HCT116 (cell line): ENCODE measurements at regions not wholly inside any gene's neighbourhood (a gene's known extent, or its start where the extent isn't known, plus 50 kb on each side); places are given as distances from the start of the nearest gene placed in this dataset.

ENCODE experiments used
- ATAC-seq: fragments of 200-7000 bp; cut with Tn5 transposase; 2 replicates; pipeline ENCODE4 v1.9.1; 2020; ENCODE audit warnings: mild to moderate bottlenecking, moderate library complexity
- BruUV-seq: library from RNA; stranded (reverse); fragments of 400-500 nt; replicated peaks from 2 replicates; lab custom pipeline; 2021; lab: Mats Ljungman, UMichigan
- CTCF ChIA-PET: fragments of 300-600 bp; sonication (Branson Sonifier 250); formaldehyde crosslinking; loops from one replicate; lab custom pipeline; 2021; ENCODE audit warnings: antibody characterized with exemption; lab: Charles Lee
- POLR2A ChIA-PET: fragments of 300-600, 350-600 bp; sonication (Branson Sonifier 250); formaldehyde crosslinking; loops from one replicate; lab custom pipeline; 2021; ENCODE audit warnings: antibody characterized with exemption; lab: Charles Lee
- RAD21 ChIA-PET, 2 experiments: fragments of 300-600 bp; sonication (Branson Sonifier 250); formaldehyde crosslinking; loops; one replicate each; lab custom pipeline; 2023; ENCODE audit warnings: low total read pairs in 2 of 2; ENCODE audit not compliant: uncharacterized antibody in 2 of 2, unreplicated experiment in 2 of 2, low non-redundant PET in 1 of 2; lab: Charles Lee
- DNase-seq: peaks from one replicate; pipeline ENCODE4 v3.0.0-alpha.2; 2010; ENCODE audit warnings: low read depth, low spot score
- H2AFZ ChIP-seq: fragments of 200-600 bp; shearing (Covaris generic), sonication (generic); 2 replicates; pipeline ENCODE4 v1.6.1; 2017; ENCODE audit warnings: low read depth, mixed run types, mixed read lengths, antibody characterized with exemption, low read length; ENCODE audit not compliant: poor library complexity, severe bottlenecking
- H3K27ac ChIP-seq: 2 replicates; pipeline ENCODE4 v1.5.1; 2012; ENCODE audit warnings: low read depth, low read length
- H3K27me3 ChIP-seq: fragments of 200-600 bp; sonication (generic); 2 replicates; pipeline ENCODE4 v1.6.1; 2016; ENCODE audit warnings: mixed run types, low read length, mixed read lengths; ENCODE audit not compliant: insufficient read depth
- H3K36me3 ChIP-seq, 2 experiments: fragments of 200-500 bp in 1 of 2; fragments of 200-600 bp in 1 of 2; sonication (Bioruptor generic) in 1 of 2; sonication (generic) in 1 of 2; 2 replicates each; pipeline versions ENCODE4 v1.5.1 to v1.6.1; 2014 to 2016; ENCODE audit warnings: low read length in 2 of 2, inconsistent platforms in 1 of 2, mixed read lengths in 1 of 2, mixed run types in 1 of 2; ENCODE audit not compliant: insufficient read depth in 2 of 2, control insufficient read depth in 1 of 2
- H3K4me1 ChIP-seq, 2 experiments: fragments of 200-600 bp in 1 of 2; sonication (generic) in 1 of 2; 2 replicates each; pipeline versions ENCODE4 v1.5.1 to v1.6.1; 2012 to 2017; ENCODE audit warnings: low read length in 2 of 2, inconsistent platforms in 1 of 2, mild to moderate bottlenecking in 1 of 2, mixed read lengths in 1 of 2, mixed run types in 1 of 2, moderate library complexity in 1 of 2; ENCODE audit not compliant: insufficient read depth in 2 of 2, control insufficient read depth in 1 of 2
- H3K4me2 ChIP-seq: fragments of 200-600 bp; sonication (generic); 2 replicates; pipeline ENCODE4 v1.6.1; 2017; ENCODE audit warnings: mixed run types, low read length, mixed read lengths
- H3K4me3 ChIP-seq, 2 experiments: fragments of 200-600 bp in 1 of 2; sonication (generic) in 1 of 2; replicated peaks in 1 of 2; 2 replicates each; pipeline ENCODE4 v1.5.1; 2011 to 2016; ENCODE audit warnings: low read length in 2 of 2, control low read depth in 1 of 2, low read depth in 1 of 2, mild to moderate bottlenecking in 1 of 2, mixed read lengths in 1 of 2, mixed run types in 1 of 2
- H3K79me2 ChIP-seq: fragments of 200-600 bp; sonication (generic); 2 replicates; pipeline ENCODE4 v1.6.1; 2017; ENCODE audit warnings: mild to moderate bottlenecking, mixed run types, low read length, moderate library complexity, mixed read lengths; ENCODE audit not compliant: insufficient read depth
- H3K9ac ChIP-seq: fragments of 200-600 bp; sonication (generic); 2 replicates; pipeline ENCODE4 v1.6.1; 2016; ENCODE audit warnings: low read length, mixed read lengths
- H3K9me2 ChIP-seq: fragments of 200-600 bp; sonication (generic), shearing (Covaris generic); 2 replicates; pipeline ENCODE4 v1.6.1; 2017; ENCODE audit warnings: mixed run types, mild to moderate bottlenecking, moderate library complexity; ENCODE audit not compliant: insufficient read depth
- H3K9me3 ChIP-seq, 2 experiments: fragments of 200-500 bp in 1 of 2; fragments of 200-600 bp in 1 of 2; sonication (Bioruptor generic) in 1 of 2; sonication (generic) in 1 of 2; 2 replicates each; pipeline ENCODE4 v1.6.1; 2014 to 2017; ENCODE audit warnings: low read length in 2 of 2, mixed read lengths in 2 of 2, inconsistent platforms in 1 of 2, low read depth in 1 of 2, mild to moderate bottlenecking in 1 of 2, mixed run types in 1 of 2, moderate library complexity in 1 of 2; ENCODE audit not compliant: control insufficient read depth in 1 of 2, insufficient read depth in 1 of 2
- H4K20me1 ChIP-seq: fragments of 200-600 bp; sonication (generic), shearing (Covaris generic); 2 replicates; pipeline ENCODE4 v1.6.1; 2017; ENCODE audit warnings: mixed run types, mild to moderate bottlenecking, moderate library complexity; ENCODE audit not compliant: insufficient read depth
- CBX3 ChIP-seq: IDR thresholded peaks from 2 replicates; pipeline ENCODE4 v1.6.1; 2012; ENCODE audit warnings: low read depth
- CEBPB ChIP-seq: IDR thresholded peaks from 2 replicates; pipeline ENCODE4 v1.6.1; 2012; ENCODE audit warnings: low read depth
- EGR1 ChIP-seq: IDR thresholded peaks from 2 replicates; pipeline ENCODE4 v1.6.1; 2012; ENCODE audit warnings: low read depth
- ELF1 ChIP-seq: IDR thresholded peaks from 2 replicates; pipeline ENCODE4 v1.6.1; 2012; ENCODE audit warnings: low read depth, borderline replicate concordance
- EZH2 ChIP-seq: fragments of 200-600 bp; sonication (generic); IDR thresholded peaks from 2 replicates; pipeline ENCODE4 v1.6.1; 2017; ENCODE audit warnings: antibody characterized with exemption, mixed run types
- EZH2phosphoT487 ChIP-seq: fragments of 200-600 bp; IDR thresholded peaks from 2 replicates; pipeline ENCODE4 v1.6.1; 2018; ENCODE audit warnings: antibody characterized with exemption, borderline replicate concordance
- FOSL1 ChIP-seq: IDR thresholded peaks from 2 replicates; pipeline ENCODE4 v1.6.1; 2012; ENCODE audit warnings: low read depth
- JUND ChIP-seq: IDR thresholded peaks from 2 replicates; pipeline ENCODE4 v1.6.1; 2012
- POLR2A ChIP-seq: IDR thresholded peaks from 2 replicates; pipeline ENCODE4 v1.7.0; 2011; ENCODE audit warnings: borderline replicate concordance; ENCODE audit not compliant: insufficient read depth, insufficient read length; ENCODE audit errors: extremely low read depth
- POLR2AphosphoS5 ChIP-seq: IDR thresholded peaks from 2 replicates; pipeline ENCODE4 v1.6.1; 2011; ENCODE audit warnings: mild to moderate bottlenecking, low read depth, low read length, moderate library complexity
- SIN3A ChIP-seq: IDR thresholded peaks from 2 replicates; pipeline ENCODE4 v1.6.1; 2012; ENCODE audit warnings: low read depth
- SP1 ChIP-seq: IDR thresholded peaks from 2 replicates; pipeline ENCODE4 v1.6.1; 2012; ENCODE audit warnings: low read depth
- TCF7L2 ChIP-seq: IDR thresholded peaks from 2 replicates; pipeline ENCODE4 v1.7.0; 2011; ENCODE audit warnings: borderline replicate concordance, inconsistent platforms; ENCODE audit not compliant: insufficient read depth, insufficient read length; ENCODE audit errors: extremely low read depth
- YY1 ChIP-seq: IDR thresholded peaks from 2 replicates; pipeline ENCODE4 v1.6.1; 2011; ENCODE audit warnings: low read length, low read depth, moderate library complexity, mild to moderate bottlenecking; ENCODE audit not compliant: insufficient replicate concordance; ENCODE audit errors: extremely low read depth
- ZFX ChIP-seq: fragments of 450-650 bp; IDR thresholded peaks from 2 replicates; pipeline ENCODE4 v1.6.1; 2017
- ZNF274 ChIP-seq: fragments of 200-500 bp; sonication (Bioruptor generic); IDR thresholded peaks from 2 replicates; pipeline ENCODE4 v1.6.1; 2014; ENCODE audit warnings: mild to moderate bottlenecking, low read depth, low read length, inconsistent platforms
- intact Hi-C: fragments of 100-400 bp; cut with micrococcal nuclease; formaldehyde crosslinking; loops from 2 replicates; pipeline ENCODE4 v1.10.0; 2022
- TF ChIP-seq, protein P1 (sequence below), 3 experiments: fragments of 200-600 bp in 1 of 3; sonication (generic) in 1 of 3; IDR thresholded peaks in 2 of 3; conservative IDR thresholded peaks in 1 of 3; 2 replicates each; pipeline ENCODE4 v1.5.1; 2012 to 2017; ENCODE audit warnings: low read depth in 2 of 3, low read length in 2 of 3, antibody characterized with exemption in 1 of 3, borderline replicate concordance in 1 of 3, control low read depth in 1 of 3, mild to moderate bottlenecking in 1 of 3, mixed read lengths in 1 of 3, mixed run types in 1 of 3, moderate library complexity in 1 of 3; ENCODE audit not compliant: insufficient read depth in 1 of 3
- TF ChIP-seq, protein P2 (sequence below): IDR thresholded peaks from 2 replicates; pipeline ENCODE4 v1.6.1; 2012
- TF ChIP-seq, protein P3 (sequence below): IDR thresholded peaks from 2 replicates; pipeline ENCODE4 v1.6.1; 2012; ENCODE audit warnings: low read depth
- TF ChIP-seq, protein P4 (sequence below): IDR thresholded peaks from 2 replicates; pipeline ENCODE4 v1.6.1; 2011; ENCODE audit warnings: mild to moderate bottlenecking, low read length, moderate library complexity; ENCODE audit not compliant: insufficient replicate concordance; ENCODE audit errors: extremely low read depth

DNA sequence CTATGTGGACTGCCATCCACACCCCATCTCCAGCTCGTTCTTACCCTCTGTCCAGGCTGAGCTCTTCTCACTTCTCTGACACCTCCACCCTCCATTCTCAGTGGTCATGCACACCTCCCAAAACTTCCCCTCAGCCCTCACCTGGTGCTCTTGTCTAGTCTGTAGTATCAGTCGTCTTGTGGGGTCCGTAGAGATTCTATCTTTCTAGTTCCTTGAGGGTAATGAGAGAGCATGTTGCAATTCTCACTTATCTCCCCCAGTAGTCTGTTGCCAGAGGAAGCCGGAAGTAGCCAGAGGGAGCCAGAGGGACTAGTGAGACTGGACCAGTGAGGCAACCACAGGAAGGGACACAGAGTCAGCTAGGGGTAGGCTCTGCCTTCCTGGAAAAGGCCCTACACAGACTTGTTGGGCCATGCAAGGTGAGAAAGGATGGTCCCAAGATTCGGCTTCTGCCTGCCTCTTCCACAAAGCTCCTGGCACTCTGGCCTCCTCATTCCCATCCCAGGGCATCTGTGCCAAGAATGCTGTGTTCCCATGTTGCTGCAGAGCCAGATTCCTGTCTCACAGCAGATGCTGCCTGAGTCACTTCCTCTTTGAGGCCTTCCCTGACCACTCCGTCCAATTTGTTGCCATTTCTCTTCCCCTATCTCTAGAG, 50.6 kb upstream of the DUSP5 start:
- Histone ChIP-seq H2AFZ (peak overlapping the region; percentile 74), H3K9me3 (no peaks in the 10 kb centered on the region), H3K4me2 (peak overlapping the region; percentile 53), H3K9ac (0 out of 2 replicates have a peak overlapping the region, but pooled peaks have one; percentile 9), H3K27me3 (no peaks in the 10 kb centered on the region), H3K4me3 (no peak overlapping the region), H3K4me1 (peaks cover 14 to 23% of the 10 kb centered on the region in 2 experiments), H3K79me2 (no peaks in the 10 kb centered on the region), H3K9me2 (no peaks in the 10 kb centered on the region), H3K36me3 (no peaks in the 10 kb centered on the region), H4K20me1 (no peaks in the 10 kb centered on the region), H3K27ac (peak overlapping the region; percentile 28)
- intact Hi-C loops = no loop called here
- CTCF ChIA-PET = no interaction called here
- POLR2A ChIA-PET = interaction anchor here (1.0 to 1.8 kb wide), 5 partner anchors 9 to 93 kb away, joined by 3 to 7 read pairs (median 4); no protein-coding TSS in a partner anchor
- no peak for DNase-seq
- RAD21 ChIA-PET = no interaction called here
- no TSS peak for BruUV-seq
- ATAC-seq = peak; percentile 80
- TF ChIP-seq POLR2AphosphoS5 = peak; percentile 69
- TF ChIP-seq YY1 = peak; percentile 44
- TF ChIP-seq, protein P1, sequence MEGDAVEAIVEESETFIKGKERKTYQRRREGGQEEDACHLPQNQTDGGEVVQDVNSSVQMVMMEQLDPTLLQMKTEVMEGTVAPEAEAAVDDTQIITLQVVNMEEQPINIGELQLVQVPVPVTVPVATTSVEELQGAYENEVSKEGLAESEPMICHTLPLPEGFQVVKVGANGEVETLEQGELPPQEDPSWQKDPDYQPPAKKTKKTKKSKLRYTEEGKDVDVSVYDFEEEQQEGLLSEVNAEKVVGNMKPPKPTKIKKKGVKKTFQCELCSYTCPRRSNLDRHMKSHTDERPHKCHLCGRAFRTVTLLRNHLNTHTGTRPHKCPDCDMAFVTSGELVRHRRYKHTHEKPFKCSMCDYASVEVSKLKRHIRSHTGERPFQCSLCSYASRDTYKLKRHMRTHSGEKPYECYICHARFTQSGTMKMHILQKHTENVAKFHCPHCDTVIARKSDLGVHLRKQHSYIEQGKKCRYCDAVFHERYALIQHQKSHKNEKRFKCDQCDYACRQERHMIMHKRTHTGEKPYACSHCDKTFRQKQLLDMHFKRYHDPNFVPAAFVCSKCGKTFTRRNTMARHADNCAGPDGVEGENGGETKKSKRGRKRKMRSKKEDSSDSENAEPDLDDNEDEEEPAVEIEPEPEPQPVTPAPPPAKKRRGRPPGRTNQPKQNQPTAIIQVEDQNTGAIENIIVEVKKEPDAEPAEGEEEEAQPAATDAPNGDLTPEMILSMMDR (IDR thresholded peaks at IDR 0.05 in 2 of 3, conservative IDR thresholded peaks at IDR 0.05 in 1 of 3; ENCODE audit: borderline replicate concordance in 1 of 3, insufficient read depth in 1 of 3, low read depth in 2 of 3, low read length in 2 of 3) = peak in 1 of 3 experiments; percentile 25; a peak in 2 of 6 replicates
- TF ChIP-seq ZNF274 = no peak
- TF ChIP-seq ZFX = peak; percentile 61; the same call in 1 of the 2 replicates
- TF ChIP-seq, protein P2, sequence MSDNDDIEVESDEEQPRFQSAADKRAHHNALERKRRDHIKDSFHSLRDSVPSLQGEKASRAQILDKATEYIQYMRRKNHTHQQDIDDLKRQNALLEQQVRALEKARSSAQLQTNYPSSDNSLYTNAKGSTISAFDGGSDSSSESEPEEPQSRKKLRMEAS = peak; percentile 79
- TF ChIP-seq EGR1 = no peak
- TF ChIP-seq SP1 = peak; percentile 90
- TF ChIP-seq SIN3A = peak; percentile 64
- TF ChIP-seq CEBPB = no peak
- no peak; the same call in 1 of the 2 replicates for TF ChIP-seq ELF1
- no peak for TF ChIP-seq EZH2phosphoT487
- TF ChIP-seq EZH2 = no peak
- TF ChIP-seq, protein P3, sequence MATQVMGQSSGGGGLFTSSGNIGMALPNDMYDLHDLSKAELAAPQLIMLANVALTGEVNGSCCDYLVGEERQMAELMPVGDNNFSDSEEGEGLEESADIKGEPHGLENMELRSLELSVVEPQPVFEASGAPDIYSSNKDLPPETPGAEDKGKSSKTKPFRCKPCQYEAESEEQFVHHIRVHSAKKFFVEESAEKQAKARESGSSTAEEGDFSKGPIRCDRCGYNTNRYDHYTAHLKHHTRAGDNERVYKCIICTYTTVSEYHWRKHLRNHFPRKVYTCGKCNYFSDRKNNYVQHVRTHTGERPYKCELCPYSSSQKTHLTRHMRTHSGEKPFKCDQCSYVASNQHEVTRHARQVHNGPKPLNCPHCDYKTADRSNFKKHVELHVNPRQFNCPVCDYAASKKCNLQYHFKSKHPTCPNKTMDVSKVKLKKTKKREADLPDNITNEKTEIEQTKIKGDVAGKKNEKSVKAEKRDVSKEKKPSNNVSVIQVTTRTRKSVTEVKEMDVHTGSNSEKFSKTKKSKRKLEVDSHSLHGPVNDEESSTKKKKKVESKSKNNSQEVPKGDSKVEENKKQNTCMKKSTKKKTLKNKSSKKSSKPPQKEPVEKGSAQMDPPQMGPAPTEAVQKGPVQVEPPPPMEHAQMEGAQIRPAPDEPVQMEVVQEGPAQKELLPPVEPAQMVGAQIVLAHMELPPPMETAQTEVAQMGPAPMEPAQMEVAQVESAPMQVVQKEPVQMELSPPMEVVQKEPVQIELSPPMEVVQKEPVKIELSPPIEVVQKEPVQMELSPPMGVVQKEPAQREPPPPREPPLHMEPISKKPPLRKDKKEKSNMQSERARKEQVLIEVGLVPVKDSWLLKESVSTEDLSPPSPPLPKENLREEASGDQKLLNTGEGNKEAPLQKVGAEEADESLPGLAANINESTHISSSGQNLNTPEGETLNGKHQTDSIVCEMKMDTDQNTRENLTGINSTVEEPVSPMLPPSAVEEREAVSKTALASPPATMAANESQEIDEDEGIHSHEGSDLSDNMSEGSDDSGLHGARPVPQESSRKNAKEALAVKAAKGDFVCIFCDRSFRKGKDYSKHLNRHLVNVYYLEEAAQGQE = no peak
- TF ChIP-seq, protein P4, sequence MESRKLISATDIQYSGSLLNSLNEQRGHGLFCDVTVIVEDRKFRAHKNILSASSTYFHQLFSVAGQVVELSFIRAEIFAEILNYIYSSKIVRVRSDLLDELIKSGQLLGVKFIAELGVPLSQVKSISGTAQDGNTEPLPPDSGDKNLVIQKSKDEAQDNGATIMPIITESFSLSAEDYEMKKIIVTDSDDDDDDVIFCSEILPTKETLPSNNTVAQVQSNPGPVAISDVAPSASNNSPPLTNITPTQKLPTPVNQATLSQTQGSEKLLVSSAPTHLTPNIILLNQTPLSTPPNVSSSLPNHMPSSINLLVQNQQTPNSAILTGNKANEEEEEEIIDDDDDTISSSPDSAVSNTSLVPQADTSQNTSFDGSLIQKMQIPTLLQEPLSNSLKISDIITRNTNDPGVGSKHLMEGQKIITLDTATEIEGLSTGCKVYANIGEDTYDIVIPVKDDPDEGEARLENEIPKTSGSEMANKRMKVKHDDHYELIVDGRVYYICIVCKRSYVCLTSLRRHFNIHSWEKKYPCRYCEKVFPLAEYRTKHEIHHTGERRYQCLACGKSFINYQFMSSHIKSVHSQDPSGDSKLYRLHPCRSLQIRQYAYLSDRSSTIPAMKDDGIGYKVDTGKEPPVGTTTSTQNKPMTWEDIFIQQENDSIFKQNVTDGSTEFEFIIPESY = no peak
- no peak for TF ChIP-seq POLR2A
- TF ChIP-seq TCF7L2 = no peak
- TF ChIP-seq FOSL1 = peak; percentile 84
- TF ChIP-seq JUND = peak; percentile 81
- peak; percentile 97 for TF ChIP-seq CBX3
